NT2/D1 (cell line): ENCODE measurements at regions not wholly inside any gene's neighbourhood (a gene's known extent, or its start where the extent isn't known, plus 50 kb on each side); places are given as distances from the start of the nearest gene placed in this dataset.

Source experiments
- DNase-seq: peaks from one replicate; pipeline ENCODE4 v3.0.0-alpha.2; 2011; ENCODE audit warnings: low read depth, low spot score
- H3K27me3 ChIP-seq: 2 replicates; pipeline ENCODE4 v1.6.0; 2011; ENCODE audit warnings: mild to moderate bottlenecking; ENCODE audit not compliant: insufficient read length, insufficient read depth
- H3K36me3 ChIP-seq: 2 replicates; pipeline ENCODE4 v1.6.1; 2011; ENCODE audit warnings: mild to moderate bottlenecking, low read length, mixed read lengths; ENCODE audit not compliant: insufficient read depth, insufficient read length
- H3K4me1 ChIP-seq: 2 replicates; pipeline ENCODE4 v1.5.1; 2011; ENCODE audit not compliant: insufficient read depth, insufficient read length
- H3K4me3 ChIP-seq: 2 replicates; pipeline ENCODE4 v1.5.1; 2011; ENCODE audit warnings: low read depth; ENCODE audit not compliant: insufficient read length
- H3K9ac ChIP-seq: 2 replicates; pipeline ENCODE4 v1.6.0; 2011; ENCODE audit warnings: low read depth; ENCODE audit not compliant: insufficient read length
- H3K9me3 ChIP-seq: 2 replicates; pipeline ENCODE4 v1.5.1; 2011; ENCODE audit warnings: mild to moderate bottlenecking, low read length; ENCODE audit not compliant: insufficient read depth
- SUZ12 ChIP-seq: IDR thresholded peaks from 2 replicates; pipeline ENCODE4 v1.6.1; 2011; ENCODE audit not compliant: insufficient read length, insufficient read depth; ENCODE audit errors: extremely low read depth
- YY1 ChIP-seq: IDR thresholded peaks from 2 replicates; pipeline ENCODE4 v1.6.1; 2011; ENCODE audit not compliant: insufficient read length, insufficient read depth
- ZNF274 ChIP-seq: IDR thresholded peaks from 2 replicates; pipeline ENCODE4 v1.6.1; 2011; ENCODE audit warnings: mild to moderate bottlenecking, low read depth, low read length

GRCh38 chr5:97547999-97548738 is 365.1 kb upstream of the RIOK2 start:
- DNase-seq: no peak
- H3K27me3 ChIP-seq: no peaks in the 10 kb centered on the region
- H3K4me1 ChIP-seq: no peaks in the 10 kb centered on the region
- TF ChIP-seq ZNF274: no peak
- no peak for TF ChIP-seq YY1
- no peak for TF ChIP-seq SUZ12
- H3K4me3 ChIP-seq: no peak overlapping the region
- no peaks in the 10 kb centered on the region for H3K9me3 ChIP-seq
- no peak overlapping the region for H3K9ac ChIP-seq
- H3K36me3 ChIP-seq: no peaks in the 10 kb centered on the region

GRCh38 chr5:97548739-97549080 is 365.7 kb upstream of the RIOK2 start:
- Histone ChIP-seq H3K4me3 (no peak overlapping the region), H3K9me3 (no peaks in the 10 kb centered on the region), H3K9ac (no peak overlapping the region), H3K36me3 (no peaks in the 10 kb centered on the region), H3K27me3 (no peaks in the 10 kb centered on the region), H3K4me1 (no peaks in the 10 kb centered on the region)
- TF ChIP-seq YY1 (no peak), SUZ12 (no peak), ZNF274 (no peak)
- DNase-seq: no peak

DNA sequence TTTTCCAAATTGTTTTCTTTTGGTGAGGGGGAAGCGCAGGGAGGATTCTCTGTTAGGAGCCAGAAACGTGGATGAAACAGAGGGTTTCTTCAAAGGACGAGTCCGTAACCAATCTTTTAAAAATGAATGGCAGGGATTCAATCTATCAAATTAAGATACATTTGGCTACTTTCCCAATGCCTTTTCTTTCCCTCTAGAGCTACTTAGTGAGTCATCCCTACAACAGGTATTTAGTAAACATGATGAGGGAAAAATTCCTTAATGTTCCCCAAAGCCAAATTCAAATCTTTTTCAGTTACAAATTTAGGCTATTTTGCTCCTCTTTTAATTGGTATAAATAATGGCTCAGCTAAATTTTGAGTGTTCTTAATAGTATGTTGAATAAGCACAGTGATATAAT is 366.4 kb upstream of the RIOK2 start:
- Histone ChIP-seq H3K27me3 (no peaks in the 10 kb centered on the region), H3K4me1 (no peaks in the 10 kb centered on the region), H3K4me3 (no peak overlapping the region), H3K9ac (no peak overlapping the region), H3K9me3 (no peaks in the 10 kb centered on the region), H3K36me3 (no peaks in the 10 kb centered on the region)
- no peak for DNase-seq
- TF ChIP-seq YY1 (no peak), ZNF274 (no peak), SUZ12 (no peak)

- Histone ChIP-seq H3K36me3 (no peaks in the 10 kb centered on the region), H3K4me3 (no peak overlapping the region), H3K27me3 (no peaks in the 10 kb centered on the region), H3K4me1 (no peaks in the 10 kb centered on the region), H3K9ac (no peak overlapping the region), H3K9me3 (no peaks in the 10 kb centered on the region)
- TF ChIP-seq SUZ12 (no peak), YY1 (no peak), ZNF274 (no peak)
- DNase-seq: peak; percentile 18
Measured at GRCh38 chr5:97550164-97550563, 367.1 kb upstream of the RIOK2 start.

- Histone ChIP-seq H3K36me3 (no peaks in the 10 kb centered on the region), H3K9ac (no peak overlapping the region), H3K4me1 (no peaks in the 10 kb centered on the region), H3K4me3 (no peak overlapping the region), H3K27me3 (no peaks in the 10 kb centered on the region), H3K9me3 (no peaks in the 10 kb centered on the region)
- DNase-seq: no peak
- no peak for TF ChIP-seq ZNF274
- no peak for TF ChIP-seq YY1
- TF ChIP-seq SUZ12: no peak
Measured at GRCh38 chr5:97550818-97551217, 367.8 kb upstream of the RIOK2 start.

GRCh38 chr5:97553604-97554452 is 370.8 kb upstream of the RIOK2 start:
- TF ChIP-seq YY1: no peak
- no peak for TF ChIP-seq SUZ12
- TF ChIP-seq ZNF274: no peak
- H3K36me3 ChIP-seq: no peaks in the 10 kb centered on the region
- H3K4me1 ChIP-seq: no peaks in the 10 kb centered on the region
- no peaks in the 10 kb centered on the region for H3K27me3 ChIP-seq
- no peaks in the 10 kb centered on the region for H3K9me3 ChIP-seq
- no peak for DNase-seq
- H3K4me3 ChIP-seq: no peak overlapping the region
- H3K9ac ChIP-seq: no peak overlapping the region

DNA sequence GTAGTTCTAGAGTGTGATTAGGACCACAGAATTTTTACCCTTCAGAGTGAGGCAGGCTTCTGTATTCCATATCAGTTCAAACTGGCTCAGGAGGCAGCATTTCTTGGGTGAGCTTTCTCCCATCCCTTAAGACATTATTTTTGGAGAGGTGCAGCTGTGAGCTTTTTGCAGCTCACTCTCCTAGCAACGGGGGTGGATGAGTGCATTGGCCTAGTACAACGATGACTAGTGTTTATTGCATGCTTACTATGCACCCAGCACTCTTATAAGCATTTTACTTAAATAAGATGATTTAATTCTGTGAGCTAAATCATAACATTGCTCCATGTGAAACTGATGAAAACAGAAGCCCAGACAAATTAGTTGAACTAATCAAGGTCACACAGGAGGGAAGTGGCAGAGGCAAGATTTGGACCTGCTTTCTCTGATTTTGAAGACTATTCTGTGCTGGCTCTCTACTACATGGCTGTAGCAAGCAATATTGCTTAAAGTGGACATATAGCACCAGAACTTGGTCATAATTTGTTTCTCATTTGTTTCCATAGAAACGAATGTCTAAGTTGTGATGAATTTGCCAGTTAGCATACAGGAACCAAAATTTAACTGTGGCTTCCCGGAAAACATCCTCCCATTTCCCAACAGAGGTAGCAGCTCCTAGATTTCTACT is 372.1 kb upstream of the RIOK2 start:
- Histone ChIP-seq H3K4me1 (no peaks in the 10 kb centered on the region), H3K36me3 (no peaks in the 10 kb centered on the region), H3K4me3 (no peak overlapping the region), H3K9ac (no peak overlapping the region), H3K27me3 (no peaks in the 10 kb centered on the region), H3K9me3 (no peaks in the 10 kb centered on the region)
- no peak for DNase-seq
- no peak for TF ChIP-seq YY1
